OCI-LY3 (cell line): ENCODE measurements at regions not wholly inside any gene's neighbourhood (a gene's known extent, or its start where the extent isn't known, plus 50 kb on each side); places are given as distances from the start of the nearest gene placed in this dataset.
A peak's percentile ranks its signal among the peaks of the same experiment; 100 is the strongest.

ENCODE experiments used
- H2AFZ ChIP-seq: fragments of 200-600, 300-600 bp; shearing (Covaris generic); 2 replicates; pipeline ENCODE4 v1.6.0; 2014; ENCODE audit warnings: antibody characterized with exemption, low read depth, low read length
- H3K27ac ChIP-seq: fragments of 200-600, 300-600 bp; sonication (generic); 2 replicates; pipeline ENCODE4 v1.5.1; 2014; ENCODE audit warnings: mild to moderate bottlenecking, low read length, moderate library complexity, mixed read lengths
- H3K27me3 ChIP-seq: fragments of 200-600, 300-600 bp; sonication (generic); 2 replicates; pipeline ENCODE4 v1.6.1; 2014; ENCODE audit warnings: low read depth, low read length, mixed read lengths
- H3K36me3 ChIP-seq: fragments of 200-600, 300-600 bp; sonication (generic); replicated peaks from 2 replicates; pipeline ENCODE3; 2014; ENCODE audit warnings: low read depth, low read length, mixed read lengths
- H3K4me1 ChIP-seq: fragments of 300-600, 200-600 bp; sonication (generic); 2 replicates; pipeline ENCODE4 v1.6.1; 2014; ENCODE audit warnings: low read length, mixed read lengths
- H3K4me2 ChIP-seq: fragments of 200-600, 300-600 bp; sonication (generic); 2 replicates; pipeline ENCODE4 v1.6.1; 2014; ENCODE audit warnings: low read length, mixed read lengths
- H3K4me3 ChIP-seq: fragments of 300-600, 200-600 bp; sonication (generic); 2 replicates; pipeline ENCODE4 v1.5.1; 2014; ENCODE audit warnings: antibody characterized with exemption, mild to moderate bottlenecking, low read length, moderate library complexity
- H3K79me2 ChIP-seq: fragments of 300-600, 200-600 bp; shearing (Covaris generic); 2 replicates; pipeline ENCODE4 v1.6.1; 2014; ENCODE audit warnings: mild to moderate bottlenecking, low read length, mixed read lengths
- H3K9ac ChIP-seq: fragments of 300-600, 200-600 bp; shearing (Covaris generic); 2 replicates; pipeline ENCODE4 v1.6.0; 2014; ENCODE audit warnings: mild to moderate bottlenecking, low read length, moderate library complexity
- H3K9me3 ChIP-seq: fragments of 200-600, 300-600 bp; shearing (Covaris generic); 2 replicates; pipeline ENCODE4 v1.6.1; 2014; ENCODE audit warnings: low read length, mixed read lengths; ENCODE audit not compliant: insufficient read depth
- H4K20me1 ChIP-seq: fragments of 200-600, 300-600 bp; sonication (generic); 2 replicates; pipeline ENCODE4 v1.6.1; 2016; ENCODE audit warnings: low read length, mixed read lengths; ENCODE audit not compliant: insufficient read depth
- CTCF ChIP-seq: fragments of 200-600, 300-600 bp; sonication (generic); IDR thresholded peaks from 2 replicates; pipeline ENCODE4 v1.5.1; 2014; ENCODE audit warnings: antibody characterized with exemption, low read length, low read depth
- EZH2phosphoT487 ChIP-seq: fragments of 200-600 bp; shearing (Covaris generic); IDR thresholded peaks from 2 replicates; pipeline ENCODE4 v1.6.1; 2018; ENCODE audit warnings: antibody characterized with exemption, mixed run types, low read depth

- H2AFZ ChIP-seq = no peak overlapping the region
- no peak overlapping the region for H3K9ac ChIP-seq
- no peaks in the 10 kb centered on the region for H3K36me3 ChIP-seq
- H3K27ac ChIP-seq = no peak overlapping the region
- TF ChIP-seq EZH2phosphoT487 = no peak
- TF ChIP-seq CTCF = no peak
- H4K20me1 ChIP-seq = no peaks in the 10 kb centered on the region
- H3K4me1 ChIP-seq = no peaks in the 10 kb centered on the region
- H3K79me2 ChIP-seq = no peaks in the 10 kb centered on the region
- H3K27me3 ChIP-seq = 0 out of 2 replicates have a peak, but pooled peaks cover 10% of the 10 kb centered on the region
- H3K9me3 ChIP-seq = no peaks in the 10 kb centered on the region
- H3K4me2 ChIP-seq = no peak overlapping the region
- no peak overlapping the region for H3K4me3 ChIP-seq
Measured at GRCh38 chr13:97742084-97742483, 211.4 kb upstream of the IPO5 start.

GRCh38 chr13:97743938-97744337 lies 209.5 kb upstream of the IPO5 start:
- Histone ChIP-seq H3K4me1 (no peaks in the 10 kb centered on the region), H2AFZ (no peak overlapping the region), H3K4me3 (no peak overlapping the region), H4K20me1 (no peaks in the 10 kb centered on the region), H3K4me2 (no peak overlapping the region), H3K9ac (no peak overlapping the region), H3K9me3 (no peaks in the 10 kb centered on the region), H3K79me2 (no peaks in the 10 kb centered on the region), H3K36me3 (no peaks in the 10 kb centered on the region), H3K27ac (no peak overlapping the region), H3K27me3 (no peaks in the 10 kb centered on the region)
- TF ChIP-seq EZH2phosphoT487 (no peak), CTCF (no peak)

- no peaks in the 10 kb centered on the region for H3K9me3 ChIP-seq
Measured at GRCh38 chr13:97746649-97747048, 206.8 kb upstream of the IPO5 start.

GRCh38 chr13:97749174-97749573 lies 204.3 kb upstream of the IPO5 start:
- no peak overlapping the region for H2AFZ ChIP-seq
- H3K9me3 ChIP-seq = no peaks in the 10 kb centered on the region
- TF ChIP-seq CTCF (peak; percentile 59), EZH2phosphoT487 (no peak)
- no peaks in the 10 kb centered on the region for H3K36me3 ChIP-seq
- no peak overlapping the region for H3K4me3 ChIP-seq
- H3K4me1 ChIP-seq = no peaks in the 10 kb centered on the region; the same call in 1 of the 2 replicates
- H3K9ac ChIP-seq = no peak overlapping the region
- H3K79me2 ChIP-seq = no peaks in the 10 kb centered on the region
- H3K27ac ChIP-seq = no peak overlapping the region
- H3K27me3 ChIP-seq = peaks cover 6% of the 10 kb centered on the region; the same call in 1 of the 2 replicates
- no peak overlapping the region for H3K4me2 ChIP-seq
- H4K20me1 ChIP-seq = no peaks in the 10 kb centered on the region

More at GRCh38 chr13:97746649-97747048, 206.8 kb upstream of the IPO5 start:
- Histone ChIP-seq H3K36me3 (no peaks in the 10 kb centered on the region), H3K4me3 (no peak overlapping the region), H3K27ac (no peak overlapping the region), H3K9ac (no peak overlapping the region), H3K27me3 (peaks cover 6% of the 10 kb centered on the region; the same call in 1 of the 2 replicates), H4K20me1 (no peaks in the 10 kb centered on the region), H3K4me2 (no peak overlapping the region), H2AFZ (no peak overlapping the region), H3K79me2 (no peaks in the 10 kb centered on the region), H3K4me1 (no peaks in the 10 kb centered on the region)
- TF ChIP-seq EZH2phosphoT487 (no peak), CTCF (no peak)
